Sigmoid colon (tissue), 4 donors: ENCODE measurements at regions not wholly inside any gene's neighbourhood (a gene's known extent, or its start where the extent isn't known, plus 50 kb on each side); places are given as distances from the start of the nearest gene placed in this dataset.

Source experiments
- EP300 ChIP-seq, 4 donors: sonication (generic); formaldehyde crosslinking; IDR thresholded peaks; one replicate each; pipeline ENCODE4 v1.6.1; 2017; ENCODE audit warnings: antibody characterized with exemption in 4 of 4
- POLR2A ChIP-seq, 2 donors: fragments of 450-650 bp; IDR thresholded peaks; one replicate each; pipeline ENCODE4 v1.6.1; 2016; ENCODE audit warnings: antibody characterized with exemption in 2 of 2, mild to moderate bottlenecking in 2 of 2, moderate library complexity in 2 of 2
- POLR2AphosphoS5 ChIP-seq, 4 donors: sonication (generic); formaldehyde crosslinking; IDR thresholded peaks; one replicate each; pipeline ENCODE4 v1.6.1; 2017; ENCODE audit warnings: antibody characterized with exemption in 4 of 4
- TF ChIP-seq, protein P1 (sequence below), 4 experiments: fragments of 450-650 bp in 3 of 4; fragments of 200-600 bp in 1 of 4; IDR thresholded peaks; one replicate each; pipeline ENCODE4 v1.5.1; 2016 to 2019; ENCODE audit warnings: antibody characterized with exemption in 4 of 4, mild to moderate bottlenecking in 3 of 4, moderate library complexity in 2 of 4

DNA sequence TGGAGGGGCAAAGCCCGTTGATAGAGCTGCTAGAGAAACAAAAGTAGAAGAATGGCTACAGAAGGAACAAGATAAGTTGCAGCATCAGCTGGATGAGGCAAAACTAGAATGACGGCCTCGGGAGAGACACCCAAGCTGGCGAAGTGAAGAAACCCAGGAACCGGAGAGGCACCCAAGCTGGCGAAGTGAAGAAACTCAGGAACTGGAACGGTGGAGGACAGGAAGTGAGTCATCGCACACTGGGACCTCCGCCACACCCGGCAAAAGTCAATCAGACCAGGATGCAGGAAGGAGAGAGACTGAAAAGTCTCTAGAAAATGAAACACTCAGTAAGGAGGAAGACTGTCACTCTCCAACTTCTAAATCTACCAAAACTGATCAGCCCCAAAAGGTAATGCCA lies 133.0 kb upstream of the NEBL start:
- TF ChIP-seq, protein P1, sequence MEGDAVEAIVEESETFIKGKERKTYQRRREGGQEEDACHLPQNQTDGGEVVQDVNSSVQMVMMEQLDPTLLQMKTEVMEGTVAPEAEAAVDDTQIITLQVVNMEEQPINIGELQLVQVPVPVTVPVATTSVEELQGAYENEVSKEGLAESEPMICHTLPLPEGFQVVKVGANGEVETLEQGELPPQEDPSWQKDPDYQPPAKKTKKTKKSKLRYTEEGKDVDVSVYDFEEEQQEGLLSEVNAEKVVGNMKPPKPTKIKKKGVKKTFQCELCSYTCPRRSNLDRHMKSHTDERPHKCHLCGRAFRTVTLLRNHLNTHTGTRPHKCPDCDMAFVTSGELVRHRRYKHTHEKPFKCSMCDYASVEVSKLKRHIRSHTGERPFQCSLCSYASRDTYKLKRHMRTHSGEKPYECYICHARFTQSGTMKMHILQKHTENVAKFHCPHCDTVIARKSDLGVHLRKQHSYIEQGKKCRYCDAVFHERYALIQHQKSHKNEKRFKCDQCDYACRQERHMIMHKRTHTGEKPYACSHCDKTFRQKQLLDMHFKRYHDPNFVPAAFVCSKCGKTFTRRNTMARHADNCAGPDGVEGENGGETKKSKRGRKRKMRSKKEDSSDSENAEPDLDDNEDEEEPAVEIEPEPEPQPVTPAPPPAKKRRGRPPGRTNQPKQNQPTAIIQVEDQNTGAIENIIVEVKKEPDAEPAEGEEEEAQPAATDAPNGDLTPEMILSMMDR (IDR thresholded peaks at IDR 0.05) = no peak
- no peak for TF ChIP-seq POLR2A (IDR thresholded peaks at IDR 0.05)
- no peak for TF ChIP-seq EP300 (IDR thresholded peaks at IDR 0.05)
- no peak for TF ChIP-seq POLR2AphosphoS5 (IDR thresholded peaks at IDR 0.05)
